ENCODE measurements at regions not wholly inside any gene's neighbourhood (a gene's known extent, or its start where the extent isn't known, plus 50 kb on each side); places are given as distances from the start of the nearest gene placed in this dataset.

GRCh38 chr2:186941853-186942252 is 92.9 kb upstream of the ZSWIM2 start (continued):
- no peak for TF ChIP-seq ZNF462 (CRISPR knock-in tag; IDR thresholded peaks at IDR 0.05)

GRCh38 chr2:186940463-186940862 is 91.5 kb upstream of the ZSWIM2 start:
- DNase-seq (ENCODE audit: low spot score) (no peak), ATAC-seq (no peak)
- Histone ChIP-seq H3K79me2 (replicated peaks; ENCODE audit: insufficient read depth) (no peaks in the 10 kb centered on the region), H3K9me2 (ENCODE audit: insufficient read depth) (0 out of 2 replicates have a peak, but pooled peaks cover 3% of the 10 kb centered on the region), H3K4me3 (no peak overlapping the region), H3K27ac (ENCODE audit: low read depth) (no peak overlapping the region), H2AFZ (no peak overlapping the region), H3K36me3 (ENCODE audit: insufficient read depth) (no peaks in the 10 kb centered on the region), H3K4me2 (no peak overlapping the region), H3K27me3 (ENCODE audit: insufficient read depth) (no peaks in the 10 kb centered on the region), H3K4me1 (ENCODE audit: insufficient read depth) (no peaks in the 10 kb centered on the region), H4K20me1 (replicated peaks; ENCODE audit: insufficient read depth) (no peaks in the 10 kb centered on the region), H3F3A (replicated peaks; ENCODE audit: low read depth) (no peaks in the 10 kb centered on the region)
- Mint-ChIP-seq H3K27ac (no peak overlapping the region), H3K4me3 (no peak overlapping the region), H3K9me3 (no peaks in the 10 kb centered on the region), H3K4me1 (peaks cover 4% of the 10 kb centered on the region; the same call in 2 of the 3 replicates), H3K27me3 (ENCODE audit: insufficient read depth, low read depth, poor library complexity) (no peaks in the 10 kb centered on the region), H3K36me3 (ENCODE audit: low read depth) (no peaks in the 10 kb centered on the region)
- TF ChIP-seq CTCF (conservative IDR thresholded peaks at IDR 0.05; ENCODE audit: low read depth in 2 of 2) (no peak), ZNF114 (CRISPR knock-in tag; IDR thresholded peaks at IDR 0.05) (no peak), REST (IDR thresholded peaks at IDR 0.05; ENCODE audit: unreplicated experiment) (no peak), NANOG (IDR thresholded peaks at IDR 0.05; ENCODE audit: borderline replicate concordance) (no peak)

Data from GM23338 (cell line).